Stimulated activated CD8-positive, alpha-beta memory T cell treated with anti-CD3 and anti-CD28 coated beads, Interleukin-4, amount 100 ng/mL, for 4 hours (primary cell): ENCODE measurements at regions not wholly inside any gene's neighbourhood (a gene's known extent, or its start where the extent isn't known, plus 50 kb on each side); places are given as distances from the start of the nearest gene placed in this dataset.
"Not testable (repeated sequence)": the region's sequence is repeated elsewhere in the genome, so short reads cannot be mapped to it uniquely, and the experiment has no call there.

Experiments used
- DNase-seq, 2 donors: peaks; one replicate each; pipeline ENCODE4 v3.0.0-alpha.2; 2020; ENCODE audit warnings: low read depth in 2 of 2, low spot score in 1 of 2

DNA sequence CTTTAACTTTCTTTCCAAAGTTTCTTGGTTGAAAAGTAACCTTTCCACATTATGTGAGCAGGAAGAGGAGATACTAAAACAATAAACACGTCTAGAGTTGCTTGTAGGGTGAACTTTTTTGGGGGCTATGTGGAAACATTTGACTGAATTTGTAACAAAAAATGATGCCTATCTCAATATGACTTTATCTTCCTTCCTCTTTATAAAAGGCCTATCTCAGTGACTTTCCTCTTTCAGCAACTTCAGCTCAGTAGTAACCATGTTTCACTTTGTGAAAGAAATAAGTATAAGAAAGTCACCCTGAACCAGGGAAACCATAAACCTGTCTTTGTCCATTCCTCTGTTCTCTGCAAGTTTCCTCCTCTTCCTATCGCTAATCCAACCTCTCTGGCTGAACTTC is 124.7 kb upstream of the TMEM164 start:
- no peak for DNase-seq

DNA sequence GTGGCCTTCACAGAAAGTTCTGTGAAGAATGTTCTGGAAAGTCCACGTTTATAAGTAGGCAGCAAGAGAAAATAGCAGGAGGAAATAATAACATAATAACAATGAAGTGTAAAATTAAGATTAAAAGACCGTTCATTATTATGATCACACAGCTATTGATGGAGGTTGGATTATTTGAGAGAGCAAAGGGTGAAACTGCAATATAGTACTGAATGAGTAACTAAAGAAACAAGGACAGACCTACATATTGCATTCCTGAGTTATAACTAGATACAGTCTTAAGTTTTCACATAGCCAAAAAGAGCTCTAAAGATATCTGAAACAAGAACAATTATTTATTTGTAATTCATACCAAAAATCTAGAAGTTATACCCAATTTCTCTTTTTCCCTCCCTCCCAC is 122.9 kb upstream of the TMEM164 start:
- no peak for DNase-seq

DNA sequence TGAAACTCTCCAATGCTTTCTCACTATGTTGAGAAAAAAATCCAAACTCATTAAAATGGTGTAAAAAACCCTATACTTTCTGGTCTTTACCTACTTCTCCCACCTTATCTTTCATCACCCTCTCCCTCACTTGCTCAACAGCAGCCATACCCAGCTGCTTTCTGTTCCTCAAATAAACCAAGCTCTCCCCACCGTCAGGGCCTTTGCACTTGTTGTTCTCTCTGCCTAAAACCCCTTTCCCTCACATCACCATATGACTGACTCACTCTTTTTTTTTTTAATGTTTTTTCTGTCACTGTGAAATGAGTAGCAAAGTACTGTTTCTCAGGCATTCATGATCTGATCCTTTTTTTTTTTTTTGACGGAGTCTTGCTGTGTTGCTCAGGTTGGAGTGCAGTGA is 122.3 kb upstream of the TMEM164 start:
- no peak for DNase-seq

DNA sequence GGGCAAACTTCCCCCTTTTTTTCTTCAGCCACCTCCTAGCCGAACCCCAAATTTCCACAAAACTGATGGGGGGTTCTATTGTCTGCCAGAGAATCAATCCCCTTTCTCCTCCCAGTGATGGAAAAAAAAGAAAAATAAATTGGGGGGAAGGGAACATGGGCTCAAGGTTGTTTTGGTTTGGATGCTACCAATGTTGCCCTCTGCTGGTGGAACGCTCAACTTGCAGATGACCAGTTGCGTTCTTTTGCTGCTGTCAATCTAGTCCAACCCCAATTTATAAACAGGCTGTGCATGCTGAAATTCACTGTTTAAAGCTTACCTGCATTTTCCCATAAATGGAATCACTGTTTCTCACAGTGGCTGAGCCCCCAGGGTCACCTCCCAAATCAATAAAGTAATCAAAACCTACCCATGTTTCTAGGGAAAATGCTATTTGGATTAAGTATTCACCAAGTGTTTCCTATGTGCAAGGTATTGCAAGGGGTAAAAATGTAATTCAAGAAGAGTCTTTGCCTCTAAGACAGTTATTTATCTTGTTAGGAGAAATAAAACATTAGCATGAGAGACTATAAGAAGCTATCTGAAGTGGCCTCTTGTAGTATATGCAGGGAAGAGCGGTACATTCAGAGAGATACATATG is 116.7 kb upstream of the TMEM164 start:
- no peak for DNase-seq

DNA sequence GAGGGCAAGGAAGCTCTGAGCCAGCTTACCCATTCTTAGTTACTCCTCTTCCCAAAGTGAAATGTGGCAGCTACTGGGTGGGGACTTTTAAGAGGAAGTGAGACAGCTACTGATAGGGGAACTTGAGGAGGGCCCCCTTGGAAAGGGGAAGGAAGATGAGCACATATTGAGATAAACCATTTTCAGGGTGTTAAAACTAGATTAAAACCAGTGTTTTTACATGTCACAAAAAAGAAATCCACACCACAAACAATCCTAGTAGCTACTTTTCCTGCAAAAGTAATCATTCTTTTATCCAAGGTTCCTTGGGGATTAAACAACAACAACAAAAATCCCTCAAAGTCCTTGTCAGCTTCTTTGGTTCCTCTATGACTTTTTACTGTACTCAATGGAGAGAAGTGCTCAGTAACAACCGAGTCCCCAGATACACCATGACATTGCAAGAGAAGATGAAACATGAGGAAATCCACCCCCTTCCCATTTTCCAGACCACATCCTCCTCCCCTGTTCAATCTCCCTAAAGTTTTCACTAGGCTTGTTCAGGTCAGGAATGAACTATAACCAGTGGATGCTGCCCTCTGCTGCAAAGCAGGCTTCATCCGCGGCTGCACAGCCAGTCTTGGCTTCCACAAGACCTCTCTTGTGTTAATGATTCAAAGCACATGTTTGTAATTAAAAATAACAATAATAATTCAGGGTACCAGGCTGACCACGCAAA is 113.5 kb upstream of the TMEM164 start:
- DNase-seq: no peak

DNA sequence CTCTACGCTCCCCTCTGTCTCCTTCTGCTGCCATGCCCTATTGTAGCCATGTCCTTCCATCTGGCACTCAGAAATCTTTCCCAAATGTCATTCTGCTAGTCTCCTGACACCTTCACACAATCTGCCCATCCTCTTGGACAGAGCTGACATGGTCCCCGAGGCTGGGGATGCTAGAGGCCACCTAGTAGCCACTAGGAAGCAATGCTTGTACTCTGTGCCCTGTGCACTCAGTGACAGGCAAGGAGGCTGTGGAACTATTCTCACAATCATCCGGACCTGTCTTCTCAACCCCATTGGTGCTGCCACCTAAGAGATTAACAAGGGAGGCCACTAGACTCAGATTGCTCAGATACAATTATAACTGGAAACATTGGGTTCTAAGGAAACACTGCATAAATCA is 112.6 kb upstream of the TMEM164 start:
- no peak for DNase-seq

DNA sequence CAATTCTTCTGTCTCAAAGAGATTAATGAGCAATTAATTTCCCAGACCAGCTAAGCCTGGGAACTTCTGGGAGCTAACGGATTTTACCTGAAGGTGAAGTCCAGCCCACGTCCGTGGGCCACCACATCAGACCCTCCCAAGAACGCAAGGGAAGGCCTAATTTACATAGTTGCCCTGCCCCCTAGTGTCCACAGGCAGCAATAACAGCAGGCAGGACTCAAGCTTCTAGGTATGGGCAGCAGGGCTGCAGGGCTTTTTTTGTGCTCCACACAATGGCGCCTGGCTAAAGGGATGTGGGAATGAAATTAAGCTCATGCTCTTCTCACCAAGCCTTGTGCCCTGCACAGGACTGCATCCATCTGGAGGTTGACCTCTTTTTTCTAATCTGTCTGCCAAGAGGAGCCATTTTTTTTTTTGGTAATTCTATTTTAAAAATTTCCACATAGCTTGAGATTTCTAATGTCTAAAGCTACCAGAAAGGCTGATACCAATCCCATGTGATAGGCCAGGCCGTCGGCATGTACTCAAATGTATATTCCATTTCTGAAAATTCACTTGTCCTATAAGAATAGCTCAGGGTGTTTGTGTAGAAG is 111.9 kb upstream of the TMEM164 start:
- DNase-seq: peak; percentile 1 to 14

DNA sequence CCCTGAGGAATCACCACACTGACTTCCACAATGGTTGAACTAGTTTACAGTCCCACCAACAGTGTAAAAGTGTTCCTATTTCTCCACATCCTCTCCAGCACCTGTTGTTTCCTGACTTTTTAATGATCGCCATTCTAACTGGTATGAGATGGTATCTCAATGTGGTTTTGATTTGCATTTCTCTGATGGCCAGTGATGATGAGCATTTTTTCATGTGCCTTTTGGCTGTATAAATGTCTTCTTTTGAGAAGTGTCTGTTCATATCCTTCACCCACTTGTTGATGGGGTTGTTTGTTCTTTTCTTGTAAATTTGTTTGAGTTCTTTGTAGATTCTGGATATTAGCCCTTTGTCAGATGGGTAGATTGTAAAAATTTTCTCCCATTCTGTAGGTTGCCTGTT is 106.9 kb upstream of the TMEM164 start:
- not testable (repeated sequence) for DNase-seq

DNA sequence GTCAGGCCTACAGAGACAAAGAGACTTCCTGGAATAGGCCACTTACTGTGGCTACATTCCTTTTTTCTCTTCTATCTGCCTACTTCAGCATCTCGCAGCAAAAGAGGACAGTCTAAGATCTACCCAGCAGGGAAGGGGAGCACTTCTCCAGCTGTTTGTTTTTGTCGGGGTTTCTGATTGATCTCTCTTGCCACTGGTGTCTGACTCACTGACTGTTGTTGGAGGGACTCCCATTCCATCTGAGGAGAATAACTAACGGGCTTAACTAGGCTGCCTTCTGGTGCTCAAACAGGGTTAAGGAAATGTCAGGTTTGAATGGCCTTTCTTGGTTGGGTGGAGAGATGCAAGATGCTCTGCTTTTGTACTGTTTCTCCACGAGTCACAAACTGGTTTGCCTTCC is 100.2 kb upstream of the TMEM164 start:
- DNase-seq: no peak

DNA sequence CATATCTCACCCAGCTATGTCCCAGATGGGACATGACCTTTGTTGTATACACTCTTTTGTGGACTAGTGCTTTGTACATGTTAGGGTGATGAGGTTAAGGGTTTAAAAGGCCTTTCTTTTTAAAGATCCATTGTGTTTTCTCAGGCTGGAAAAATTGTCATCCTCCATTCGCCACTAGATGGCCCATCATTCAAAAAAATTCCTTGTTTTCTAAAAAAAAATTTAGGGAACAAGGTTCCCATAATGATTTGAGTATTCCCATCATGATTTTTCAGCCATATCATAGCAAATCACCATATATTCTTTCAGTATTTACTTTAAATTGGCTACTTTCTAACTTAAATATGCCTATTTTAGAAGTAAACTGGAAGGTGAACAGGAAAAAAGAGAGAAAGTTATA is 91.9 kb upstream of the TMEM164 start:
- no peak for DNase-seq

DNA sequence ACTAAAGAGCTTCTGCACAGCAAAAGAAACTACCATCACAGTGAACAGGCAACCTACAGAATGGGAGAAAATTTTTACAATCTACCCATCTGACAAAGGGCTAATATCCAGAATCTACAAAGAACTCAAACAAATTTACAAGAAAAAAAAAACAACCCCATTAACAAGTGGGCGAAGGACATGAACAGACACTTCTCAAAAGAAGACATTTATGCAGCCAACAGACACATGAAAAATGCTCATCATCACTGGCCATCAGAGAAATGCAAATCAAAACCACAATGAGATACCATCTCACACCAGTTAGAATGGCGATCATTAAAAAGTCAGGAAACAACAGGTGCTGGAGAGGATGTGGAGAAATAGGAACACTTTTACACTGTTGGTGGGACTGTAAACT is 89.9 kb upstream of the TMEM164 start:
- not testable (repeated sequence) for DNase-seq

DNA sequence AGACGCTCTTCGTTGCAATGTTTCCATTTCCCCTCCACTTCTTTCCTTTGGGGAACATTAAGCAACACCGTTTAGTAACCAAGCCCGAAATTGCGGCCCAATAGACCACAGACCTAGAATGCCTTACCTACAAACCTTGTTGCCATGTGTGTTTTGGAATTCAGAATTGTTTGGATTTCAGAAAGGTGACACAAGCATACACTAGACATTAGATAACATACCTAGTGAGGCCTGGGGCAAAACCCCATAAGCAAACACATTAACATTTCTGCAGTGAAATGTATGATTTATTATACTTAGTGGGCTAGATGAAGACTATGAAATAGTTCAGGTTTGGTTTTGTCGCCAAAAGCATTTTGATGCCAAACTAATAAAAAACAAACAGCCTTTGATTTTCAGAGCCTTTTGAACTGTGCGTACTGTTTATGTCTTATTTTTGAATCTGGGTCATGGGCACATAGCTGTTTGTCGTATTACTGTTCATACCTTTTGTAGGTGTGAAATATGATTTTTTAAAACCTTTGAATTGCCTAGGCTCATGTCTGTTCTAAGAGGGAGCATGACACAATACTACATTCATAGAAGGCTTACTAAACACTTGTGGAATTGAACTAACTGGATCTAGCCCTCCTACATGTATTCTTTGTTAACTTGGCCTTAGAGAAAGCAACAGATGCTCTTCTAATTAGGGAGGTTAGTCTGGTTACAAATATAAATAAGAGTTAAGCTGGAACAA is 88.6 kb upstream of the TMEM164 start:
- no peak for DNase-seq

DNA sequence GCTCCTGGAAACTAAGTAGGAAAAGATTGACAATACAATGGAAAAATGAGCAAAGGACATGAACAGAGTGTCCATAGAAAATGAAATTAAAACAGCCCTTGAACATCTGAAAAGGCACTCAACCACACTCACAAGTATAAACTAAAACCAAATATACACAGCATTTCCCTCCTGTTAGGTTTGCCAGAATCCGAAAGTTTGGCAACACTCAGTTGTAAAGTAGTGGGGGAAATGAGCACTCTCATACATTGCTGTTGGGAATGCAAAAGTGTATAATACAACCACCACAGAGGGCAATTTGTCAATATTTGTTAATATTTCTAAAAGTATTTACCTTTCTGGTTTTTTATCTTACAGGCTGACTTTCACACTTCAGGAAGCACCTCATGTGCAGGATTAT is 84.2 kb upstream of the TMEM164 start:
- DNase-seq: no peak

DNA sequence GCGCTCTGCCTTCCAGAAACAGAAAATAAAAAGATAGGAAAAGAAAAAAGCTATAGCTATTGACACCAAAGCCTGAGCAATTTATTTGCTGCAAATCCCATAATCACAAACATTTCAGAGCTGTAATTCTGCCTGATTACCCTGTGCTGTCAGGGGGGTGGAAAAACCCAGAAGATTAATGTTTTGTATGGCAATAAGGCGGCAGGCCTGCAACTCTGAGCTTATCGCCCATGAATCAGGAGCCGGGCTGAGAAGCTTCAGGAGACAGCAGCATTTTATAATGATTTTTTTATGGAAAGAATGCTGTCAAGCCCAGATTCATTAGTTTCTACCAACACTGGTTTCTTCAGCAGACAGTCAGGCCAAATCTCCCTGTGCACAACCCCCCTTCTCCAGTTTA is 82.6 kb upstream of the TMEM164 start:
- DNase-seq: no peak

DNA sequence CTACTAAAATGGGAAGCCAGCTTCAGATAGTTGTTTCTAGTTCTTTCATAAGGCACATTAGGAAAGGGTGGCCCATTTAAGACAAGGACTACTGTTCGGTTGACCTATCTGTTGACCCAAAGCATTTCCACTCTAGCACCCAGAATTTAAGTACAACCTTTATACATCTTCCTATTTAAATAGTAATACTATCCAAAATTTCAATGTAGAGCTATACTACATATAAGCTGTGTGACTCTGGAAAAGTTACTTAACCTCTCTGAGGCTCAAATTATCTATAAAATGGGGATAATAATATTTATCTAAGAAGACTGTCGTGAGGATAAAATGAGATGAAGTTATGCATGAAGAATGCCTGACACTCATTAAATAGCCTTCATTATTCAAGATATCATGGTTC is 82.0 kb upstream of the TMEM164 start:
- no peak for DNase-seq

DNA sequence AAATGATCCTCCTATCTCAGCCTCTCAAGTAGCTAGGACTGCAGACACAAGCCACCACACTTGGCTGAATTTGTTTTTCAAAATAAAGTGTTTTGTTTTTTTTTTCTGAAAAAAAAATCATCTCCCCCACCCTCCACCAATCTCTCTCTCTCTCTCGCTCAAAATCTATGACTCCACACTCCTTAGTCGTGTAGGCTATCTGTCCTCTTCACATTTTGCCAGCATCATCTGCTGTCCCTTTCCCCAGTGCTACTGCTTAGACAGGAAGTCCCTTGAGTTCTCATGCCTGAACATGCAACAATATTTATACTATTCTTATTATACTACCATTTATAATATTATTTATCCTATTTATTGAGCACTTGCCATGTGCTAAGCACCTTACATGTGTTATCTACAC is 80.7 kb upstream of the TMEM164 start:
- DNase-seq: no peak

DNA sequence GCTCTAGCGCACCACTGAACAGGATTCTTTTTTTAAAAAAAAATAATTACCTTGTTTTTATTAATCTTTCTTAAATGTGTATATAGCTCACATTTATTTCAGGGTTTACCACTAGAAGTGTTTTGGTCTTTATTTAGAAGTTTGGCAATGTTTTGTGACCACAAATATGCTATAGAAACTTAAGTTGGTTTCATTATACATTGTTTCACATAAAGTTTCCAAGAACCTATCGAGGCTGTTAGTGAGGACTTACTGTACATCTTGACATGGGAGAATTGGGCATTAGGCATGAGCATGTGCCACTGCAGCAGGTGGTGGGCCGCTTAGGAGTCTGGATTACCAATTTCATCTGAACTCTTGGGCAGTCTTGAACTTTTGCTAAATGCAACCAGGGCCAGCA is 77.9 kb upstream of the TMEM164 start:
- DNase-seq: not testable (repeated sequence)

DNA sequence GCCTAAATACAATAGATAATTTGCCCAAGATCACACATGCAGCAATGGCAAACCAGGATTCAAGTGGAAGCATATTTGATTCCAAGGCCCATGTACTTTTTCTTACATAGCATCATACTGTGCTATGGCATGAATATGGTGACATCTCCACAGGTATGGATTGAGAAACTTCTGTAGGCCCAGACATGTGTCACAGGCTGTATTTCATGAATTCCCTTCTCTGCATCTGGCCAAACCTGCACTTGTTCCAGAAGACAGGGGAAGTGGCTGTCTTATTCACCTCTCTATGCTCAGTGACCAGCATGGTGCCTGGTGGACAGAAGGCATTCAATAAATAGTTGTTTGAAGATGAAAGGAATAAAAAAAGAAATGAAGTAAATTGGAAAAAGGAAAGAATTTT is 77.3 kb upstream of the TMEM164 start:
- no peak for DNase-seq

DNA sequence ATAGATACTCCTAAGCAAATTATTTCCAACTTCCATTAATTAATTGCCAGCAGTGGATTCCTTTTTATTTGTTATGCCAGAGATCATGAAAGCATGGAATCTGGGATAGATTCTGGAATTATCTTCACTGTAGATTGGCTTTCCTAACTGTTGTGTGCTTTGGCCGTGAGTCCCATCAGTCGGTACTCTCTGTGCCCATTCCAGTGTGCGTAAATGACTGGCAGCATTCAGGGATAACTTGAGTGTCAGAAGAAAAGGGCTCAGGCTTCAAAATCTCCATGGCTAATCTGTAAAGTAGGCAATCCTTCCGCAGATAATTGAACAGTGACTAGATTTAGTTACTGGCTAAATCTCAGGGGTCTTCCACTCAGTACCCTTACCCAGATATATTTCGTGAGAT is 76.8 kb upstream of the TMEM164 start:
- no peak for DNase-seq

DNA sequence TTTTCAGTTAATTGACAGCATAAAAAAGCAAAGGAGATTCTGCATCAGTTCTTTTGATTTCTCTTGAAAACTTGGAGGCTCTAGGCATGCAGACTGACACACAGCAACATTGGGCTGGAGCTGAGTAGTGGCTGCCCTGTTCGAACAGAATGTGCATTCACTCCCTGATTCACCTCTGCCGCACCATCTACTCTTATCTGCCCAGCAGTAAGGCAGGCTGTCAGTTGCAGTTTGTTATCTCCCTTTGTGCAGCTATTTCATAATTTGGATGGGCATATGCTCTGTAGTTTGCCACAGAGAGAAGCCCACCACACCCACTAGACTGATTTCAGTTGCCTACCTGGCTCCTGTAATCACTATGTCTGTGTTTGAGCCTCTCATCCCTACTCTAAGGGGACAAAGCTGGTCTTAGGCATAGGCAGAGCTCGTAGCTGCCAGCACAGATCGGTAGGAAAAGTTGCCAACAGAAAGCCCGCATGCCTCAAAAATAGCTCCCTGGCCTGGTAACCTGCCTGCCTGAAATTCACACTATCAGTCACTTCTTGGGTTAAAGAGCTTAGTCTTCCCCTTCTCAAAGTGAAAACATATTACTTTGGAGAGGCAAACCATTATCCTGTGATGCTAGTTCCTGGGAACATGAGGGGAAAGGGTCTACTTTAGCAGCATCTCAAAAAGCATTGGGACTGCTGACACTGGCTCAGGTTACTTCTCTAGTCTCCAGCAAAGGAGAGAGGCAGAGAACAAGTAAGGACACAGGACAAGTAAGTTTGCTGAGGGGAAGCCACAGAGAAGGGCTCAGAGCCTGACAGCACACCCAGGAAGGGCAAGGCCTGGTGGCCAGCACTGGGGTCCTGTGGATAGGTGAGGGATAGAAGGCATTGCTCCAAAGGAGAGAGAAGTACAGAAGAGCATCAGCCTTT is 75.9 kb upstream of the TMEM164 start:
- no peak for DNase-seq

DNA sequence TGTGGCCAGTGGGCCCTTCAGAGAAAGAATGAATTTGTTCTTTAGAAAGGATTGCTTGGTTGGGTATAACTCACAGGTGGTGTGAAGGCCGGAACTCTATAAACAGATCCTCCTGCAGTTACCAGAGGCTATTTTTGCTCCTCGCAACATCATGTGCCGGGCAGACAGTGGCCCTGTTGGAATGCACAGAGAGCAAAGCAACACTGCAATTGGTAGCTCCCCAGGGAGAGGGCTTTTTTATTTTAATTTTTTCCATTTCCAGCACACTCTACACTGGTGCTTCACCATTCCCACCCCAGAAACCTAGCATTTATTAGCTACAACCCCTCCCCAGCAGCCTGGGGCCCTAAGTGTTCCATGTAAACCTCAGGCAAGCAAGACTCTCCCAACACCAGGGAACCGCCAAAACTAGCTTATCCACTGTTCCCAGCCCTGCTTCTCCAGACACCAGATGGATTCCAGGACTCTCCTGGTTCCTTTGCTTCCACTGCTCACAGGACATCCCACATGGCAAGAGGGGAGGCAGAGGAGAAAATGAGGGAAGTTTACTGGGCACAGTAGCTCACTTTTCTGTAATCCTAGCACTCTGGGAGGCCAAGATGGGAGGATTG is 75.1 kb upstream of the TMEM164 start:
- no peak for DNase-seq
